ENCODE measurements at regions not wholly inside any gene's neighbourhood (a gene's known extent, or its start where the extent isn't known, plus 50 kb on each side); places are given as distances from the start of the nearest gene placed in this dataset.

DNA sequence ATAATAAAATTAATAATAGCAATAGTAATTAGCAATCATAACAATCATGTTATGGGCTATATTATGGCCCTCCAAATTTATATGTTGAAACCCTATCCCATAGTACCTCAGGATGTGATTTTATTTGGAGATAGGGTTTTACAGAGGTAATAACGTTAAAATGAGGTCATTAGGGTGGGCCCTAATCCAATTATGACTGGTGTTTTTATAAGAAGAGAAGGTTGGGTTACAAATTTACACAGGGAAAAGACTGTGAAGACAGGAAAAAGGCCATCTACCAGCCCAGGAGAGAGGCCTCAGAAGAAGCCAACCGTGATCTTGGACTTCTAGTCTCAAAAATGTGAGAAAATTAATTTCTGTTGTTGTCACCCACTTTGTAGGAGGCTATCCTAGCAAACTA is 353.1 kb downstream of the CHL1 start:
- TF ChIP-seq, protein P1, sequence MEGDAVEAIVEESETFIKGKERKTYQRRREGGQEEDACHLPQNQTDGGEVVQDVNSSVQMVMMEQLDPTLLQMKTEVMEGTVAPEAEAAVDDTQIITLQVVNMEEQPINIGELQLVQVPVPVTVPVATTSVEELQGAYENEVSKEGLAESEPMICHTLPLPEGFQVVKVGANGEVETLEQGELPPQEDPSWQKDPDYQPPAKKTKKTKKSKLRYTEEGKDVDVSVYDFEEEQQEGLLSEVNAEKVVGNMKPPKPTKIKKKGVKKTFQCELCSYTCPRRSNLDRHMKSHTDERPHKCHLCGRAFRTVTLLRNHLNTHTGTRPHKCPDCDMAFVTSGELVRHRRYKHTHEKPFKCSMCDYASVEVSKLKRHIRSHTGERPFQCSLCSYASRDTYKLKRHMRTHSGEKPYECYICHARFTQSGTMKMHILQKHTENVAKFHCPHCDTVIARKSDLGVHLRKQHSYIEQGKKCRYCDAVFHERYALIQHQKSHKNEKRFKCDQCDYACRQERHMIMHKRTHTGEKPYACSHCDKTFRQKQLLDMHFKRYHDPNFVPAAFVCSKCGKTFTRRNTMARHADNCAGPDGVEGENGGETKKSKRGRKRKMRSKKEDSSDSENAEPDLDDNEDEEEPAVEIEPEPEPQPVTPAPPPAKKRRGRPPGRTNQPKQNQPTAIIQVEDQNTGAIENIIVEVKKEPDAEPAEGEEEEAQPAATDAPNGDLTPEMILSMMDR (IDR thresholded peaks at IDR 0.05) = no peak
- TF ChIP-seq POLR2A (IDR thresholded peaks at IDR 0.05) (no peak), EP300 (IDR thresholded peaks at IDR 0.05) (no peak)

Data from gastroesophageal sphincter (tissue), 3 donors.